ENCODE measurements at regions not wholly inside any gene's neighbourhood (a gene's known extent, or its start where the extent isn't known, plus 50 kb on each side); places are given as distances from the start of the nearest gene placed in this dataset.

DNA sequence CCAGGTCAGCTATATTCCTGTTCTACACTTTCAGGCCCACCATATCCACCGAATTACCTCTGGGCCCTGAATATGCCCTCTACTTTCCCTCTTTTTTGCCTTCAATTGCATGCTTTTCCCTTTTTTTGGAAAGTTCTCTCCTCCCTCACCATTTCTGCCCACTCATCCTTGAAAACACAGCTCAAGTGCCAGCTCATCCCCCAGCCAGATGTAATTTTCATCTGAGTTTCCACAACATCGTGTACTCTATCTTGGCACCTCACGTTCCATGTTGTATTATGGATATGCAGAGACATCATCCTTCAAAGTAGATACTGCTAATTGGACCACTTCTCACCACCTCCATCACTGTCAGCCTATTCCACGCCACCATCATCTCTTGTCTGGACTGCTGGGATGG is 129.8 kb upstream of the HSD17B12 start:
- no peak for TF ChIP-seq EZH2 (IDR thresholded peaks at IDR 0.05; ENCODE audit: borderline replicate concordance, low read length)
- no peak for TF ChIP-seq CTCF (IDR thresholded peaks at IDR 0.05; ENCODE audit: low read length)
